ENCODE measurements at regions not wholly inside any gene's neighbourhood (a gene's known extent, or its start where the extent isn't known, plus 50 kb on each side); places are given as distances from the start of the nearest gene placed in this dataset.

- H3K27me3 ChIP-seq (replicated peaks in 1 of 7) = peaks cover 0 to 14% (median 0%) of the 10 kb centered on the region in 7 donors
- intact Hi-C loops (cut with DNase I; ENCODE audit: low total_unique reads) = no loop called here
- 60 to 78% (median 73%) methylated on average over 5 to 6 of the region's 6 CpGs for WGBS, 5 donors
- H3K9me3 ChIP-seq = no peaks in the 10 kb centered on the region
- H3K4me3 ChIP-seq = no peak overlapping the region
- no peaks in the 10 kb centered on the region for H3K4me1 ChIP-seq
- no peak for DNase-seq
- TF ChIP-seq CTCF (IDR thresholded peaks at IDR 0.05 in 8 of 11, conservative IDR thresholded peaks at IDR 0.05 in 3 of 11) (no peak), POLR2AphosphoS5 (IDR thresholded peaks at IDR 0.05) (no peak), POLR2A (IDR thresholded peaks at IDR 0.05) (no peak)
- no peaks in the 10 kb centered on the region for H3K36me3 ChIP-seq
- H3K27ac ChIP-seq = no peak overlapping the region
Observed at GRCh38 chr7:142348921-142349405, 91.1 kb upstream of the PRSS58 start.

DNA sequence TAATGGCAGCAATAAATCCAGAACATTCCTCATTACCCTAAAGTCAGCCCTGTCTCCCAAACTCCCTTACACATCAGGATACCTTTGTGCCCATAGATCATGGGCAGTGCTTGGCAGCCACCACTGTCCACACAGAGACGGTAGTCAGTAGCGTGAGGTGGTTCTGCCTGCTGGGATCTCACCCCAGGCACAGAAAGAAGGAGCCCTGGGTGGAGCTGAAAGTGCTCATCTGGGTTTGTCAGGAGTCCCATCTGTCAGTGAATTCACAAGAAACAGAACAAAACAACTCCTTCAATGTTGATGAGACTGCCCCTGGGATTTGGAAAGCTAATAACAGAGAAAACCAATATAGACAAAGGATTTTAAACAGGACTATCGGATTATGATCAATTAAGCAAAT lies 90.2 kb upstream of the PRSS58 start:
- Histone ChIP-seq H3K36me3 (no peaks in the 10 kb centered on the region), H3K27ac (no peak overlapping the region), H3K9me3 (no peaks in the 10 kb centered on the region), H3K4me1 (no peaks in the 10 kb centered on the region), H3K27me3 (replicated peaks in 1 of 7) (peaks cover 0 to 14% (median 0%) of the 10 kb centered on the region in 7 donors), H3K4me3 (no peak overlapping the region)
- intact Hi-C loops (cut with DNase I; ENCODE audit: low total_unique reads) = no loop called here
- DNase-seq = no peak
- TF ChIP-seq POLR2AphosphoS5 (IDR thresholded peaks at IDR 0.05) (no peak), POLR2A (IDR thresholded peaks at IDR 0.05) (no peak), CTCF (IDR thresholded peaks at IDR 0.05 in 8 of 11, conservative IDR thresholded peaks at IDR 0.05 in 3 of 11) (no peak)
- 54 to 86% (median 61%) methylated on average over 3 of the region's 3 CpGs for WGBS, 5 donors

- no peak for DNase-seq
- Histone ChIP-seq H3K27me3 (replicated peaks in 1 of 7) (peaks cover 0 to 14% (median 0%) of the 10 kb centered on the region in 7 donors), H3K9me3 (no peaks in the 10 kb centered on the region), H3K4me3 (no peak overlapping the region), H3K27ac (no peak overlapping the region), H3K36me3 (no peaks in the 10 kb centered on the region), H3K4me1 (no peaks in the 10 kb centered on the region)
- intact Hi-C loops (cut with DNase I; ENCODE audit: low total_unique reads) = no loop called here
- TF ChIP-seq POLR2AphosphoS5 (IDR thresholded peaks at IDR 0.05) (no peak), CTCF (IDR thresholded peaks at IDR 0.05 in 8 of 11, conservative IDR thresholded peaks at IDR 0.05 in 3 of 11) (no peak), POLR2A (IDR thresholded peaks at IDR 0.05) (no peak)
- 55 to 80% (median 77%) methylated on average over 3 of the region's 3 CpGs for WGBS, 5 donors
Observed at GRCh38 chr7:142347091-142347490, 89.2 kb upstream of the PRSS58 start.

- intact Hi-C loops (cut with DNase I; ENCODE audit: low total_unique reads) = no loop called here
- Histone ChIP-seq H3K36me3 (no peaks in the 10 kb centered on the region), H3K4me1 (no peaks in the 10 kb centered on the region), H3K27ac (no peak overlapping the region), H3K9me3 (no peaks in the 10 kb centered on the region), H3K27me3 (replicated peaks in 1 of 7) (peaks cover 0 to 14% (median 0%) of the 10 kb centered on the region in 7 donors), H3K4me3 (no peak overlapping the region)
- no peak for DNase-seq
- WGBS, 5 donors = 19 to 38% (median 27%) methylated on average over 5 of the region's 5 CpGs
- TF ChIP-seq POLR2A (IDR thresholded peaks at IDR 0.05) (no peak), CTCF (IDR thresholded peaks at IDR 0.05 in 8 of 11, conservative IDR thresholded peaks at IDR 0.05 in 3 of 11) (no peak)
Observed at GRCh38 chr7:142345811-142346210, 88.0 kb upstream of the PRSS58 start.

Data from spleen (tissue), 11 donors.